HG02610 (cell line): ENCODE measurements at regions not wholly inside any gene's neighbourhood (a gene's known extent, or its start where the extent isn't known, plus 50 kb on each side); places are given as distances from the start of the nearest gene placed in this dataset.

Experiments
- ATAC-seq: cut with Tn5 transposase; IDR thresholded peaks from one replicate; pipeline ENCODE4 v1.9.1; 2021; ENCODE audit warnings: mild to moderate bottlenecking, moderate library complexity; ENCODE audit not compliant: unreplicated experiment

DNA sequence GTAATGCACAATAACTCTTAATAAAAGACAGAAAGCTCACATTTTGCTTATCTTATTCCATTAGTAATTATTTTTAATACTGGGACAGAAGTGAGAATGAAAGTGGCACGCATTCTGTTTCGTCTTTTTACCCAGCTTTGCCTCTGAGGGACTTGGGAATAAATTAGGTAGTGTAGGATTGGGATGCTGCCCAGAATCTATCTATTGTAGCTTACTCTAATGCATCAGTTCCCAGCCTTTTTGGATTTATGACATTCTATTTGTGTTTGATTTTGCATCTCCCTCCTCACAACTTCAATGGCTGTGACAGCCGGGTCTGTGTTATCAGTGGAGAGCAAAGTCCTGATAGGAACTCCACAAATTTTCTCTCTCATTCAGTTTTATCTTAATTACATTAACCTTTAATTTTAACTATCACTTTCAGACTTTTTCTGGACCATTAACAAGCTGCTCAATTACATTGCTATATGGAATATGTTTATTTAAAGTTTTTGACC is 62.9 kb upstream of the TULP4 start:
- no peak for ATAC-seq

GRCh38 chr6:158251565-158251964 is 60.7 kb upstream of the TULP4 start:
- ATAC-seq: peak; percentile 62

GRCh38 chr6:158253248-158253647 is 59.0 kb upstream of the TULP4 start:
- no peak for ATAC-seq

DNA sequence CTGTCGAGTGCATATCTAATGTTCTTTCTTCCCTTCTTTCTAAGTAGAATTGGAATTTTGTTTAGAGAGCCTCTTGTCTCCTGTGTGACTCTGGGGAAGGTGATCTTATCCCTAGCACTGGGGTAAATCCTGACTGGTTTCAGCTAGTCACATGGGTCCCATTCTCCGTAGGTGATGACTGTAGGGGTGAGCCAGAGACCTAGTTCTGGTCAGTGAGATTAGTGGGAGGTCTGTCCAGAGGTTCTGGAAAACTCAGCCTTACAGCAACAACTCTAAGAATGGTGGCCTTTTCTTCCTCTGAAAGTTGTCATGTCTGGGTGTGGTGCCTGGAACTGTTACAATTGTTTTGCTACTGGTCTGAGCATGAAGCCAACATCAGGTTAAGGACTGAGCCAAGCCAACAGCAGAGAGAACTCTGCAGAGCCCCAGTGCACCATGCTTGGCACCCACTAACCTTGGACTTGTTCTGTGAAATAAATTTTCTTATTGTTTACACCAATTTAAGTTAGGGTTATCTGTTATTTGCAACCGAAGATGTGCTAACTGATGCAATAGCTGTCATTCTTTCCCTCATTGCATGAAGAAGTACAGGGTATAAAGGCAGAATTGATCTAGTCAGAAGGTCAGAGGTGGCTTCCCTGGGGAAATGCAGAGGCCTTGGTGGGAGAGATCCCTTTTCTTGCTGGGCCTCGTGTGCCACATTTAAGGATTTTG is 56.8 kb upstream of the TULP4 start:
- ATAC-seq: no peak

DNA sequence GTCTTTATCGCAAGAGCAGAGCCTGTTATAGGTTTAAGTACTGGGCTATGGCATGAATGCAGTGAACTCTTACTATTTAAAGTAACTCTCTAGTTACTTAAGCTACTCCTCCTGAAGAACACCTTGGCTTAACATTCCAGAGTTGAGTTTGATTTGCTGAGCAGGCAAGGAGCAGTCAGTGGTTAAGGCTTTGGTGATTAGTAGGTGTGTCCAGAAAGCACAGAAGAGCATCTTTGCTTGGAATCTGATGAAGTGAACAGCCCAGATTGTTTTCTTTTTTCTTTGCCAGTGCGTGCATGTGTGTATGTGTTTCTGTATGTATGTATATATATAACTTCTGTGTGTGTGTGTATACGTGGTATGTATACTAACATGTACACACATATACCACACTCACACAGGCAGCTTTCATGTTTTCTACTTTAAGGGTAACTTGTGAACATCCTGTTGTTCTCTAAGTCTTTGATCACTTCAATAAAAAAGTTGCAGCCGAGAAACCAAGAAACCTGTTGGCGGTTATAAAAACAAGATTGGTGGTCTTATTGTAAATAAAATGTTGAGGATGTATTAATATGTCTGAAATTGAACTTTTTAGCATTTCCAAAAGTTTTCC is 56.2 kb upstream of the TULP4 start:
- ATAC-seq: no peak

- ATAC-seq: no peak
Observed at GRCh38 chr6:158256746-158257424, 55.4 kb upstream of the TULP4 start.

DNA sequence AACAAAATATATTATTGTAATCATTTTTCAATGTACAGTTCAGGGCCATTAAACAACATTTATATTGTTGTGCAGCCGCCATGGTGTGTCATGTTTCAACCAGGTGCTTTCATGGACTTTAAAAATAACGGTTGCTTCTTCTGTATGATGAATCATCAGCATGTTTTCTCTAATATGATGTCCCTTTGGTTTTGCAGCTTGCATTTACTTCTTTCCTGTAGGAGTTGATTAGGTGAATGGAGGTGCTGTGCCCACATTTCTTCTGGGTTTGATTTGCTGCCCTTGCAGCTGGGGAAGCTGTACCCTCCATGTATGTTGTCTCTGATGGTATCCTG is 54.9 kb upstream of the TULP4 start:
- ATAC-seq: no peak

DNA sequence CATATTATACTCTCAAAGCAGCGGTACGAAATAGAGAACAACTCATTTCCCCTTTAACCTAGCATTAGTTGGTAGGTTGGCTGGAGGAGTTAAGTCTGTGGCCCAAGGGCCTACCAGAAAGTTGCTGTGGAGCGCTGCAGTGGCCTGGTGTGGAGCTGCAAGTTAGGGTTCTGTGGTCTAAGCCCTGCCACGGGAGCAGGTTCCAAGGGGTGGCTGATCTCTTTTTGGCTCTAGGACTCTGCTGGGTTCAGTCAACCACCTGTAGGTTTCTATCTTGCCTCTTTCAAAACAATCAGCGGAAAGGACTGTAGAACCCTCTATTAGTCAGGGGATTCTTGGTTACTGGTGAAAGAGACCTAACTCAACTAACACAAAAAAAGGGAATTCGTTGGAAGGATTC is 54.5 kb upstream of the TULP4 start:
- ATAC-seq: no peak

- no peak for ATAC-seq
Observed at GRCh38 chr6:158259136-158259535, 53.1 kb upstream of the TULP4 start.

GRCh38 chr6:158259845-158260244 is 52.4 kb upstream of the TULP4 start:
- no peak for ATAC-seq

DNA sequence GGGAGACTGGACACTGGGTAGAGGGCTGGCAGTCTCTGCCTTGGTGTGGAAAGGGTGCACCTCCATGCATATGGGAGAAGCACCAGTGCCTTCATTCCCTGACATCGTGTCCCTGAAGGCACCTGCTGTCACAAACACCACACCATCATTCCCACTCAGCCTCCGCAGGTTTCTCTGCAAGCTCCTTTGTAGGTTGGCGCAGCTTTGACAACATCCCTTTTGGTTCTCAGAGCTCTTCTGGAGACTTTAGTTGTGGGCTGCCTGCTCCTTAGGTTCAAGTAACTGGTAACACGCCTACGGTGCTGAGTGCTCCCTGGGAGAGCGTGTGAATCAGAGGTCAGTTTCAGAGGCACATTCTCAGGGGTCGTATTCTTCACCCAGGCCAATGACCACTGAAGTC is 50.2 kb upstream of the TULP4 start:
- no peak for ATAC-seq
